Fibroblast of lung (primary cell): ENCODE measurements at regions not wholly inside any gene's neighbourhood (a gene's known extent, or its start where the extent isn't known, plus 50 kb on each side); places are given as distances from the start of the nearest gene placed in this dataset.

ENCODE experiments used
- DNase-seq, 2 donors: peaks; one replicate each; pipeline versions ENCODE4 v3.0.0 to v3.0.0-alpha.2; 2010; ENCODE audit warnings: low read depth in 2 of 2
- H2AFZ ChIP-seq: 2 replicates; pipeline ENCODE4 v1.5.1; 2012; ENCODE audit warnings: low read length, control low read depth, inconsistent platforms
- H3K27ac ChIP-seq: 2 replicates; pipeline ENCODE4 v1.5.1; 2011; ENCODE audit warnings: low read length, control low read depth; ENCODE audit not compliant: insufficient read depth
- H3K27me3 ChIP-seq: 2 replicates; pipeline ENCODE4 v1.5.1; 2011; ENCODE audit warnings: mild to moderate bottlenecking, low read length; ENCODE audit not compliant: control insufficient read depth, insufficient read depth
- H3K36me3 ChIP-seq: 2 replicates; pipeline ENCODE4 v1.5.1; 2011; ENCODE audit warnings: low read length; ENCODE audit not compliant: control insufficient read depth, insufficient read depth
- H3K4me1 ChIP-seq: 2 replicates; pipeline ENCODE4 v1.5.1; 2011; ENCODE audit warnings: low read length; ENCODE audit not compliant: control insufficient read depth, insufficient read depth; ENCODE audit errors: extremely low read depth
- H3K4me2 ChIP-seq: 2 replicates; pipeline ENCODE4 v1.5.1; 2011; ENCODE audit warnings: low read length, control low read depth; ENCODE audit not compliant: insufficient read depth; ENCODE audit errors: extremely low read depth
- H3K4me3 ChIP-seq, 4 experiments: fragments of 200-600 bp in 1 of 4; sonication (generic) in 1 of 4; replicated peaks in 1 of 4; 2 replicates each; pipeline ENCODE4 v1.5.1; 2011 to 2016; ENCODE audit warnings: low read length in 4 of 4, low read depth in 3 of 4, mild to moderate bottlenecking in 3 of 4, control low read depth in 2 of 4, inconsistent platforms in 1 of 4, mixed read lengths in 1 of 4; ENCODE audit not compliant: insufficient read depth in 1 of 4; ENCODE audit errors: control extremely low read depth in 1 of 4
- H3K79me2 ChIP-seq: 2 replicates; pipeline ENCODE4 v1.5.1; 2012; ENCODE audit warnings: mild to moderate bottlenecking, low read length, inconsistent platforms; ENCODE audit not compliant: control insufficient read depth, insufficient read depth
- H3K9ac ChIP-seq: 2 replicates; pipeline ENCODE4 v1.5.1; 2011; ENCODE audit warnings: mild to moderate bottlenecking, low read length, control low read depth; ENCODE audit not compliant: insufficient read depth
- H3K9me3 ChIP-seq: 2 replicates; pipeline ENCODE4 v1.5.1; 2012; ENCODE audit warnings: low read depth, low read length; ENCODE audit not compliant: control insufficient read depth, insufficient read depth
- H4K20me1 ChIP-seq: 2 replicates; pipeline ENCODE4 v1.5.1; 2011; ENCODE audit warnings: low read length; ENCODE audit not compliant: control insufficient read depth, insufficient read depth; ENCODE audit errors: extremely low read depth
- CTCF ChIP-seq, 2 donors: IDR thresholded peaks in 1 of 2; conservative IDR thresholded peaks in 1 of 2; 1 replicate in 1 of 2; 2 replicates in 1 of 2; pipeline ENCODE4 v1.5.1; 2011 to 2012; ENCODE audit warnings: low read length in 2 of 2, control low read depth in 1 of 2, inconsistent platforms in 1 of 2, low read depth in 1 of 2, mild to moderate bottlenecking in 1 of 2
- EZH2 ChIP-seq: IDR thresholded peaks from 2 replicates; pipeline ENCODE4 v1.5.1; 2012; ENCODE audit warnings: low read length, control low read depth, mild to moderate bottlenecking; ENCODE audit errors: missing control alignments

GRCh38 chr1:209445576-209445975, 137.9 kb upstream of the CAMK1G start:
- no peak for DNase-seq
- Histone ChIP-seq H3K4me1 (no peaks in the 10 kb centered on the region), H2AFZ (no peak overlapping the region), H3K9me3 (no peaks in the 10 kb centered on the region), H4K20me1 (no peaks in the 10 kb centered on the region), H3K4me2 (no peak overlapping the region), H3K9ac (no peak overlapping the region), H3K36me3 (no peaks in the 10 kb centered on the region), H3K27ac (no peak overlapping the region), H3K27me3 (no peaks in the 10 kb centered on the region), H3K79me2 (no peaks in the 10 kb centered on the region), H3K4me3 (no peak overlapping the region)
- TF ChIP-seq EZH2 (no peak), CTCF (conservative IDR thresholded peaks at IDR 0.05 in 1 of 2, IDR thresholded peaks at IDR 0.05 in 1 of 2; ENCODE audit: low read depth in 1 of 2, low read length in 2 of 2) (no peak)

GRCh38 chr1:209446356-209446755, 137.2 kb upstream of the CAMK1G start:
- Histone ChIP-seq H3K27me3 (no peaks in the 10 kb centered on the region), H3K79me2 (no peaks in the 10 kb centered on the region), H3K4me3 (no peak overlapping the region), H3K9ac (no peak overlapping the region), H3K4me1 (no peaks in the 10 kb centered on the region), H3K27ac (no peak overlapping the region), H4K20me1 (no peaks in the 10 kb centered on the region), H3K36me3 (no peaks in the 10 kb centered on the region), H2AFZ (no peak overlapping the region), H3K4me2 (no peak overlapping the region), H3K9me3 (no peaks in the 10 kb centered on the region)
- TF ChIP-seq EZH2, result no peak
- DNase-seq, result no peak

DNA sequence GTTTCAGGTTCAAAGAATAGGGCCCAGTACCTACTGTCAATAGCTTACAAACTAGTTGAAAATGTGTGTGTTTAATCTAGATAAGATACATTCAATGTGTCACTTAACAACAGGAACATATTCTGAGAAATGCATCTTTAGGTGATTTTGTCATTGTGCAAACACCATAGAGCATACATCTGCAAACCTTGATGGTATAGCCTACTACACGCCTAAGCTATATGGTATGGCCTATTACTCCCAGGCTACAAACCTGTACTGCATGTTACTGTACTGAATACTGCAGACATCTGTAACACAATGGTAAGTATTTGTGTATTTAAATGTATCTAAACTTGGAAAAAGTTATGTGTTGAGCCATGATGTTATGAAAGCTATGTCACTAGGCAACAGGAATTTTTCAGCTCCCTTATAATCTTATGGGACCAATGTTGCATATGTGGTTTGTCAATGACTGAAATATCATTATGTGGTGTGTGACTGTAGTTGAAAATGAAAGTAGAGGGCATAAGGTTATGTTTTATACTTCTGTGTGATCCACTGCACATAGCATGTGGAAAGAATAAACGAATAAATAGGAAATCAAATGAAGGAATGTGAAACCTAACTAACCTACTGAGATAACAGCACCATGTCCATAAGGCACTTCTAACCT, 129.0 kb upstream of the CAMK1G start:
- Histone ChIP-seq H3K4me2 (no peak overlapping the region), H3K4me3 (no peak overlapping the region), H3K27me3 (no peaks in the 10 kb centered on the region), H3K4me1 (no peaks in the 10 kb centered on the region), H4K20me1 (no peaks in the 10 kb centered on the region), H2AFZ (no peak overlapping the region), H3K36me3 (no peaks in the 10 kb centered on the region), H3K9ac (no peak overlapping the region), H3K27ac (no peak overlapping the region), H3K9me3 (no peaks in the 10 kb centered on the region), H3K79me2 (no peaks in the 10 kb centered on the region)
- DNase-seq, result no peak
- TF ChIP-seq EZH2, result no peak

GRCh38 chr1:209455145-209455544, 128.4 kb upstream of the CAMK1G start:
- H3K36me3 ChIP-seq, result no peaks in the 10 kb centered on the region
- H3K79me2 ChIP-seq, result no peaks in the 10 kb centered on the region
- H3K4me3 ChIP-seq, result no peak overlapping the region
- H3K4me2 ChIP-seq, result no peak overlapping the region
- no peaks in the 10 kb centered on the region for H3K4me1 ChIP-seq
- no peak overlapping the region for H3K9ac ChIP-seq
- H3K9me3 ChIP-seq, result no peaks in the 10 kb centered on the region
- H3K27me3 ChIP-seq, result no peaks in the 10 kb centered on the region
- H3K27ac ChIP-seq, result no peak overlapping the region
- TF ChIP-seq EZH2 (no peak), CTCF (conservative IDR thresholded peaks at IDR 0.05 in 1 of 2, IDR thresholded peaks at IDR 0.05 in 1 of 2; ENCODE audit: low read depth in 1 of 2, low read length in 2 of 2) (no peak)
- no peaks in the 10 kb centered on the region for H4K20me1 ChIP-seq
- DNase-seq, result peak in 1 of 2 donors; percentile 21
- no peak overlapping the region for H2AFZ ChIP-seq
